ENCODE measurements at regions not wholly inside any gene's neighbourhood (a gene's known extent, or its start where the extent isn't known, plus 50 kb on each side); places are given as distances from the start of the nearest gene placed in this dataset.

DNA sequence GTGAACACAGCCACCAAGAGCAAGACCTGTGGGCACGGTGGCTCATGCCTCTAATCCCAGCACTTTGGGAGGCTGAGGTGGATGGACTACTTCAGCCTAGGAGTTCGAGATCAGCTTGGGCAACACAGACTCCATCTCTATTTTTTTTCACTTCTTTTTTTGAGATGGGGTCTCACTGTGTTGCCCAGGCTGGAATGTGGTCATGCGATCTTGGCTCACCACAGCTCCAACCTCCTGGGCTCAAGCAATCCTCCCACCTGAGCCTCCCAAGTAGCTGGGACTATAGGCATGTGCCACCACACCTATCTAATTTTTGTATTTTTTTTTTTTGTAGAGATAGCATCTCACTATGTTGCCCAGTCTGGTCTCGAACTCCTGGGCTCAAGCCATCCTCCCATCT, 54.4 kb upstream of the SPRED2 start:
- Histone ChIP-seq H3K23ac (ENCODE audit: low read length) (no peak overlapping the region), H2AK5ac (ENCODE audit: low read length) (no peak overlapping the region), H2BK5ac (ENCODE audit: low read length) (no peak overlapping the region), H3K4ac (ENCODE audit: low read depth, low read length) (no peak overlapping the region), H3K36me3 (ENCODE audit: control insufficient read depth, insufficient read depth, low read length) (no peaks in the 10 kb centered on the region), H3K27me3 (ENCODE audit: insufficient read depth, low read length, poor library complexity) (no peaks in the 10 kb centered on the region), H3K4me2 (ENCODE audit: low read length) (no peak overlapping the region), H3K79me1 (ENCODE audit: low read length) (no peaks in the 10 kb centered on the region), H3K79me2 (ENCODE audit: control insufficient read depth, insufficient read depth, low read length) (no peaks in the 10 kb centered on the region), H4K8ac (ENCODE audit: low read depth, low read length) (no peak overlapping the region), H2BK120ac (ENCODE audit: low read depth, low read length) (no peak overlapping the region), H3K18ac (ENCODE audit: low read length) (no peak overlapping the region), H4K5ac (ENCODE audit: low read length) (no peak overlapping the region), H3K27ac (ENCODE audit: low read depth, low read length) (no peak overlapping the region), H3K9ac (ENCODE audit: low read length) (no peak overlapping the region), H3K56ac (ENCODE audit: low read length) (no peak overlapping the region), H2BK15ac (replicated peaks; ENCODE audit: low read depth) (no peak overlapping the region), H3K4me3 (ENCODE audit: low read length) (no peak overlapping the region), H3K4me1 (ENCODE audit: control insufficient read depth, low read depth, low read length) (no peaks in the 10 kb centered on the region)
- DNase-seq, result no peak
- no CpG with 5 or more reads among the region's 4 CpGs for WGBS (ENCODE audit: extremely low coverage, insufficient coverage, low lambda C conversion rate)

DNA sequence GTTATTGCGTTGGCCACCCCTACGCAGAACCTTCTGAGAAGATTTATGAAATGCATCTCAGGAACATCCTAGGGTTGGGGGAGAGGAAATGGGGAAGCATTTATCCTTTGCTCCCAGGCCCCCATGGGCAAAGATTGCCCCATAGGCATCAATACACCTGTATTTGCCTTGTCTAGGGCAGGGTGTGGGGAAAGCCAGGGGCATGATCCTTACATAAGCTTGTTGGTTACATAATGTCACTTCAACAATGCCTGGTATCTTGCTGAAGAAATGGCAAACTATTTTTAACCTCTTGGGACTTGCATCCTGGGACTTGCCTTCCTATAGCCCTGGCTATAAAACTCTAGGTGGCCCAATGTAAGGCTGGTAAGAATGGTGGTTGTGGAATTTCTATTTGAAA, 53.9 kb upstream of the SPRED2 start:
- no peak for DNase-seq
- Histone ChIP-seq H4K5ac (ENCODE audit: low read length) (no peak overlapping the region), H3K18ac (ENCODE audit: low read length) (no peak overlapping the region), H3K4me3 (ENCODE audit: low read length) (no peak overlapping the region), H2BK15ac (replicated peaks; ENCODE audit: low read depth) (no peak overlapping the region), H3K36me3 (ENCODE audit: control insufficient read depth, insufficient read depth, low read length) (no peaks in the 10 kb centered on the region), H3K4me1 (ENCODE audit: control insufficient read depth, low read depth, low read length) (no peaks in the 10 kb centered on the region), H2BK5ac (ENCODE audit: low read length) (no peak overlapping the region), H3K4ac (ENCODE audit: low read depth, low read length) (no peak overlapping the region), H3K27ac (ENCODE audit: low read depth, low read length) (no peak overlapping the region), H3K9ac (ENCODE audit: low read length) (no peak overlapping the region), H3K79me1 (ENCODE audit: low read length) (no peaks in the 10 kb centered on the region), H3K56ac (ENCODE audit: low read length) (no peak overlapping the region), H3K27me3 (ENCODE audit: insufficient read depth, low read length, poor library complexity) (no peaks in the 10 kb centered on the region), H4K8ac (ENCODE audit: low read depth, low read length) (no peak overlapping the region), H3K4me2 (ENCODE audit: low read length) (no peak overlapping the region), H3K23ac (ENCODE audit: low read length) (no peak overlapping the region), H2BK120ac (ENCODE audit: low read depth, low read length) (no peak overlapping the region), H2AK5ac (ENCODE audit: low read length) (no peak overlapping the region), H3K79me2 (ENCODE audit: control insufficient read depth, insufficient read depth, low read length) (no peaks in the 10 kb centered on the region)
- whole genome bisulfite sequencing (ENCODE audit: extremely low coverage, insufficient coverage, low lambda C conversion rate), result no CpG with 5 or more reads among the region's 2 CpGs

DNA sequence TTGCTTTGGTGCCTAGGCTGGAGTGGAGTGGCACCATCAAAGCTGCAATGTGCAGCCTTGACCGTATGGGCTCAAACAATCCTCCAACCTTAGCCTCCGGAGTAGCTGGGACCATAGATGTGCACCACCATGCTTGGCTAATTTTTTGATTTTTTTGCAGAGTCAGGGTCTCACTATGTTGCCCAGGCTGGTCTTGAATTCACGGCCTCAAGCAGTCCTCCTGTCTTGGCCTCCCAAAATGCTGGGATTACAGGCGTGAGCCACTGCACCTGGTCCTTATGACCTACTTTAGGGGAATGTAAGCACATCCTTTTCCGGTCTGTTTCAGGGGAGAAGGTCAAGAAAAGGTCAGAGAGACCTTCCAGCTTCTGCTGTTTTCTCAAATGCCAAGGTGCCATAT, 53.4 kb upstream of the SPRED2 start:
- Histone ChIP-seq H3K79me1 (ENCODE audit: low read length) (no peaks in the 10 kb centered on the region), H3K56ac (ENCODE audit: low read length) (no peak overlapping the region)

GRCh38 chr2:65483763-65484162, 51.4 kb upstream of the SPRED2 start:
- no peak overlapping the region for H3K4me3 ChIP-seq (ENCODE audit: low read length)
- H3K27me3 ChIP-seq (ENCODE audit: insufficient read depth, low read length, poor library complexity), result no peaks in the 10 kb centered on the region
- H2BK120ac ChIP-seq (ENCODE audit: low read depth, low read length), result no peak overlapping the region
- H2AK5ac ChIP-seq (ENCODE audit: low read length), result no peak overlapping the region
- DNase-seq, result no peak
- H2BK15ac ChIP-seq (replicated peaks; ENCODE audit: low read depth), result no peak overlapping the region
- no peak overlapping the region for H3K9ac ChIP-seq (ENCODE audit: low read length)
- no peaks in the 10 kb centered on the region for H3K4me1 ChIP-seq (ENCODE audit: control insufficient read depth, low read depth, low read length)
- H3K79me2 ChIP-seq (ENCODE audit: control insufficient read depth, insufficient read depth, low read length), result no peaks in the 10 kb centered on the region
- no peak overlapping the region for H3K4me2 ChIP-seq (ENCODE audit: low read length)
- H3K4ac ChIP-seq (ENCODE audit: low read depth, low read length), result no peak overlapping the region
- H4K8ac ChIP-seq (ENCODE audit: low read depth, low read length), result no peak overlapping the region
- no peaks in the 10 kb centered on the region for H3K36me3 ChIP-seq (ENCODE audit: control insufficient read depth, insufficient read depth, low read length)
- no peak overlapping the region for H3K18ac ChIP-seq (ENCODE audit: low read length)
- WGBS (ENCODE audit: extremely low coverage, insufficient coverage, low lambda C conversion rate), result no CpG with 5 or more reads among the region's 4 CpGs
- no peak overlapping the region for H3K56ac ChIP-seq (ENCODE audit: low read length)
- no peak overlapping the region for H4K5ac ChIP-seq (ENCODE audit: low read length)
- H3K23ac ChIP-seq (ENCODE audit: low read length), result no peak overlapping the region
- H3K27ac ChIP-seq (ENCODE audit: low read depth, low read length), result no peak overlapping the region
- no peaks in the 10 kb centered on the region for H3K79me1 ChIP-seq (ENCODE audit: low read length)
- no peak overlapping the region for H2BK5ac ChIP-seq (ENCODE audit: low read length)

More for the DNA sequence above, 53.4 kb upstream of the SPRED2 start:
- Histone ChIP-seq H4K5ac (ENCODE audit: low read length) (no peak overlapping the region), H2AK5ac (ENCODE audit: low read length) (no peak overlapping the region), H3K9ac (ENCODE audit: low read length) (no peak overlapping the region), H3K79me2 (ENCODE audit: control insufficient read depth, insufficient read depth, low read length) (no peaks in the 10 kb centered on the region), H4K8ac (ENCODE audit: low read depth, low read length) (no peak overlapping the region), H3K4me1 (ENCODE audit: control insufficient read depth, low read depth, low read length) (no peaks in the 10 kb centered on the region), H3K23ac (ENCODE audit: low read length) (no peak overlapping the region), H3K4me3 (ENCODE audit: low read length) (no peak overlapping the region), H3K27ac (ENCODE audit: low read depth, low read length) (no peak overlapping the region), H3K4ac (ENCODE audit: low read depth, low read length) (no peak overlapping the region), H3K36me3 (ENCODE audit: control insufficient read depth, insufficient read depth, low read length) (no peaks in the 10 kb centered on the region), H2BK120ac (ENCODE audit: low read depth, low read length) (no peak overlapping the region), H3K4me2 (ENCODE audit: low read length) (no peak overlapping the region), H2BK5ac (ENCODE audit: low read length) (no peak overlapping the region), H3K27me3 (ENCODE audit: insufficient read depth, low read length, poor library complexity) (no peaks in the 10 kb centered on the region), H2BK15ac (replicated peaks; ENCODE audit: low read depth) (no peak overlapping the region), H3K18ac (ENCODE audit: low read length) (no peak overlapping the region)
- no CpG with 5 or more reads among the region's 5 CpGs for WGBS (ENCODE audit: extremely low coverage, insufficient coverage, low lambda C conversion rate)
- no peak for DNase-seq

GRCh38 chr2:65482971-65483370, 50.6 kb upstream of the SPRED2 start:
- Histone ChIP-seq H3K4me2 (ENCODE audit: low read length) (no peak overlapping the region), H4K8ac (ENCODE audit: low read depth, low read length) (no peak overlapping the region), H3K4me1 (ENCODE audit: control insufficient read depth, low read depth, low read length) (no peaks in the 10 kb centered on the region), H3K27me3 (ENCODE audit: insufficient read depth, low read length, poor library complexity) (no peaks in the 10 kb centered on the region), H3K18ac (ENCODE audit: low read length) (no peak overlapping the region), H2BK5ac (ENCODE audit: low read length) (no peak overlapping the region), H3K56ac (ENCODE audit: low read length) (no peak overlapping the region), H3K4me3 (ENCODE audit: low read length) (no peak overlapping the region), H2BK120ac (ENCODE audit: low read depth, low read length) (no peak overlapping the region), H3K23ac (ENCODE audit: low read length) (no peak overlapping the region), H4K5ac (ENCODE audit: low read length) (no peak overlapping the region), H2BK15ac (replicated peaks; ENCODE audit: low read depth) (no peak overlapping the region), H3K9ac (ENCODE audit: low read length) (no peak overlapping the region), H2AK5ac (ENCODE audit: low read length) (no peak overlapping the region), H3K79me1 (ENCODE audit: low read length) (no peaks in the 10 kb centered on the region), H3K79me2 (ENCODE audit: control insufficient read depth, insufficient read depth, low read length) (no peaks in the 10 kb centered on the region), H3K4ac (ENCODE audit: low read depth, low read length) (no peak overlapping the region), H3K27ac (ENCODE audit: low read depth, low read length) (no peak overlapping the region), H3K36me3 (ENCODE audit: control insufficient read depth, insufficient read depth, low read length) (no peaks in the 10 kb centered on the region)
- DNase-seq, result no peak
- no CpG with 5 or more reads among the region's 3 CpGs for WGBS (ENCODE audit: extremely low coverage, insufficient coverage, low lambda C conversion rate)

Measured in mesendoderm (in vitro differentiated cells).